H9 (cell line): ENCODE measurements at regions not wholly inside any gene's neighbourhood (a gene's known extent, or its start where the extent isn't known, plus 50 kb on each side); places are given as distances from the start of the nearest gene placed in this dataset.

Experiments used
- DNase-seq: peaks from one replicate; pipeline ENCODE4 v3.0.0-alpha.2; 2017
- H2AFZ ChIP-seq: one replicate; pipeline ENCODE4 v1.6.1; 2013; ENCODE audit warnings: mild to moderate bottlenecking, low read length, control low read depth, moderate library complexity
- H2AK5ac ChIP-seq: 2 replicates; pipeline ENCODE4 v1.6.1; 2013; ENCODE audit warnings: low read length, control low read depth, mixed read lengths; ENCODE audit not compliant: insufficient read length
- H2BK120ac ChIP-seq: one replicate; pipeline ENCODE4 v1.6.1; 2013; ENCODE audit warnings: low read depth, mild to moderate bottlenecking, low read length, control low read depth, inconsistent platforms; ENCODE audit not compliant: poor library complexity, severe bottlenecking
- H2BK12ac ChIP-seq: 2 replicates; pipeline ENCODE4 v1.6.1; 2013; ENCODE audit warnings: low read length, control low read depth, mixed read lengths, low read depth; ENCODE audit not compliant: insufficient read length
- H2BK15ac ChIP-seq: 2 replicates; pipeline ENCODE4 v1.6.1; 2013; ENCODE audit warnings: low read depth, low read length, control low read depth
- H2BK20ac ChIP-seq: one replicate; pipeline ENCODE4 v1.6.1; 2013; ENCODE audit warnings: low read depth, mild to moderate bottlenecking, low read length, control low read depth, inconsistent platforms; ENCODE audit not compliant: poor library complexity, severe bottlenecking
- H2BK5ac ChIP-seq: 2 replicates; pipeline ENCODE4 v1.6.1; 2013; ENCODE audit warnings: low read length, control low read depth, mixed read lengths; ENCODE audit not compliant: insufficient read length
- H3K14ac ChIP-seq: 2 replicates; pipeline ENCODE4 v1.6.1; 2013; ENCODE audit warnings: low read length, control low read depth; ENCODE audit not compliant: insufficient read depth
- H3K18ac ChIP-seq: 2 replicates; pipeline ENCODE4 v1.6.1; 2013; ENCODE audit warnings: low read depth, mild to moderate bottlenecking, mixed read lengths, low read length, control low read depth; ENCODE audit not compliant: insufficient read length
- H3K23ac ChIP-seq: 2 replicates; pipeline ENCODE4 v1.6.1; 2013; ENCODE audit warnings: low read length, control low read depth, mixed read lengths, low read depth; ENCODE audit not compliant: insufficient read length
- H3K23me2 ChIP-seq: 2 replicates; pipeline ENCODE4 v1.6.1; 2013; ENCODE audit warnings: low read depth, mild to moderate bottlenecking, mixed read lengths, low read length, control low read depth; ENCODE audit not compliant: insufficient read length, poor library complexity, severe bottlenecking
- H3K27ac ChIP-seq: 2 replicates; pipeline ENCODE4 v1.5.1; 2013; ENCODE audit warnings: low read length, control low read depth, mixed read lengths, low read depth; ENCODE audit not compliant: insufficient read length
- H3K27me3 ChIP-seq: 2 replicates; pipeline ENCODE4 v1.6.1; 2013; ENCODE audit warnings: low read length, control low read depth, inconsistent platforms; ENCODE audit not compliant: insufficient read depth
- H3K4ac ChIP-seq: 2 replicates; pipeline ENCODE4 v1.6.1; 2013; ENCODE audit warnings: low read depth, mild to moderate bottlenecking, control low read depth, inconsistent platforms, low read length, moderate library complexity
- H3K4me1 ChIP-seq: 2 replicates; pipeline ENCODE4 v1.6.1; 2013; ENCODE audit warnings: low read length, control low read depth, inconsistent platforms; ENCODE audit not compliant: insufficient read depth
- H3K4me2 ChIP-seq: 2 replicates; pipeline ENCODE4 v1.6.1; 2013; ENCODE audit warnings: low read length, control low read depth, mixed read lengths; ENCODE audit not compliant: insufficient read length, insufficient read depth
- H3K56ac ChIP-seq: 2 replicates; pipeline ENCODE4 v1.6.1; 2013; ENCODE audit warnings: low read depth, mild to moderate bottlenecking, mixed read lengths, low read length, control low read depth; ENCODE audit not compliant: insufficient read length
- H3K79me1 ChIP-seq: 2 replicates; pipeline ENCODE4 v1.6.1; 2013; ENCODE audit warnings: low read depth, mild to moderate bottlenecking, moderate library complexity, low read length, control low read depth, inconsistent platforms; ENCODE audit not compliant: insufficient read depth, poor library complexity, severe bottlenecking
- H3K79me2 ChIP-seq: 2 replicates; pipeline ENCODE4 v1.6.1; 2013; ENCODE audit warnings: low read length, control low read depth, inconsistent platforms; ENCODE audit not compliant: insufficient read depth
- H3K9ac ChIP-seq: 2 replicates; pipeline ENCODE4 v1.6.1; 2013; ENCODE audit warnings: low read length, control low read depth, mixed read lengths; ENCODE audit not compliant: insufficient read length; ENCODE audit errors: extremely low read depth
- H3K9me3 ChIP-seq: one replicate; pipeline ENCODE4 v1.6.1; 2013; ENCODE audit warnings: low read depth, low read length, inconsistent platforms; ENCODE audit not compliant: control insufficient read depth
- H3T11ph ChIP-seq: one replicate; pipeline ENCODE4 v1.6.1; 2013; ENCODE audit warnings: mild to moderate bottlenecking, low read length, control low read depth, inconsistent platforms
- H4K20me1 ChIP-seq: one replicate; pipeline ENCODE4 v1.6.1; 2013; ENCODE audit not compliant: control insufficient read depth, insufficient read length, insufficient read depth
- H4K5ac ChIP-seq: 2 replicates; pipeline ENCODE4 v1.6.1; 2013; ENCODE audit warnings: low read depth, mild to moderate bottlenecking, mixed read lengths, low read length, control low read depth; ENCODE audit not compliant: insufficient read length
- H4K8ac ChIP-seq: replicated peaks from 2 replicates; pipeline ENCODE4 v1.6.1; 2013; ENCODE audit warnings: low read length, control low read depth, mixed read lengths, low read depth; ENCODE audit not compliant: insufficient read length
- H4K91ac ChIP-seq: 2 replicates; pipeline ENCODE4 v1.6.1; 2013; ENCODE audit warnings: low read depth, mild to moderate bottlenecking, moderate library complexity, mixed read lengths, low read length, control low read depth; ENCODE audit not compliant: insufficient read length
- H3K27ac Mint-ChIP-seq, 3 experiments: 2 replicates in 2 of 3; 3 replicates in 1 of 3; pipeline ENCODE4 v1.8.0; 2020 to 2021; ENCODE audit warnings: mixed read lengths in 3 of 3, mild to moderate bottlenecking in 1 of 3, moderate library complexity in 1 of 3
- H3K27me3 Mint-ChIP-seq: 2 replicates; pipeline ENCODE4 v1.8.0; 2021; ENCODE audit warnings: low read depth, mild to moderate bottlenecking, moderate library complexity, mixed read lengths
- H3K36me3 Mint-ChIP-seq, 3 experiments: 2 replicates in 2 of 3; 3 replicates in 1 of 3; pipeline ENCODE4 v1.8.0; 2020 to 2021; ENCODE audit warnings: low read depth in 3 of 3, mixed read lengths in 3 of 3; ENCODE audit not compliant: insufficient read depth in 1 of 3
- H3K4me1 Mint-ChIP-seq, 2 experiments: 2 replicates each; pipeline ENCODE4 v1.8.0; 2020; ENCODE audit warnings: mixed read lengths in 2 of 2
- H3K4me3 Mint-ChIP-seq, 2 experiments: 2 replicates in 1 of 2; 3 replicates in 1 of 2; pipeline ENCODE4 v1.8.0; 2020 to 2021; ENCODE audit warnings: mild to moderate bottlenecking in 2 of 2, mixed read lengths in 2 of 2, moderate library complexity in 1 of 2
- H3K9me3 Mint-ChIP-seq, 2 experiments: 2 replicates in 1 of 2; 3 replicates in 1 of 2; pipeline ENCODE4 v1.8.0; 2020; ENCODE audit warnings: mild to moderate bottlenecking in 2 of 2, mixed read lengths in 2 of 2, moderate library complexity in 1 of 2
- CTCF ChIP-seq: fragments of 200-600 bp; sonication (generic); conservative IDR thresholded peaks from 3 replicates; pipeline ENCODE4 v1.8.0; 2021; ENCODE audit warnings: antibody characterized with exemption, mild to moderate bottlenecking
- WGBS: extraction: QIAGEN DNeasy Blood & Tissue Kit; methylation state at CpG from one replicate; pipeline ENCODE4 v1.1.7; 2013; ENCODE audit warnings: missing lambda C conversion rate, low lambda C conversion rate, mixed read lengths; ENCODE audit not compliant: insufficient read length; ENCODE audit errors: extremely low coverage; 5-methylcytosine and 5-hydroxymethylcytosine counted together

DNA sequence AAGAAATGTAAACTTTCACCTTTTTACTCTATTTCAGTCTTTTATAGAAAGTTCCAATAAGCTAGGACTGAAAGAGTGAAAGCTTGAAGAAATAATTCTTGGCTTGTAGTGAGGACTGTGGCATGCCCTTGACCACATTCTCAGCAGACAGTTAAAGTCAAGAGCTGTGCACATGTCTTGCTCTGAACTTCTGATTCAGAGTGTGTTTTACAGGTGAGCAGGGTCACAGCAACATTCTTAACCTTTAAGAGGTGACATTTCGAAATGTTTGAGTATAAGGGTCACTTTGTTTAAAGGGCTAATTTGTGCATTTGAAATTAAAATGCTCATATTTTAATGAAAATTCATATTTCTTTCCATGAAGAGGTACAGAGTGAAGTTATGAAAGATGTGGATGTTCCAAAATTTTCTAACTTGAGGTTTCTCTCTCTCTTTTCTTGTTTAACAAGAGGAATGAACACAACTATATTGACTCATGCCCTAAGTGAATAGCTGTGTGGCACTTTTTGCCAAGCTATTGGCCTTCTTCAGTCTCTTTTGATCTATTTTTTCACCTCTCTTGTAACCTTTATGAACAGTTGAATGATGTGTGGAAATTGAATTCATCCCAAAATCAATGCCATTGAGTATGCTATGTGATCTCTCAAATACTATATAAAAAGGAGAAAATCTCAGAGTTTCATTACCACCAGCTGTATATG lies 918.1 kb downstream of the ADGRL2 start:
- Histone ChIP-seq H4K20me1 (no peaks in the 10 kb centered on the region), H2AK5ac (no peak overlapping the region), H4K91ac (no peak overlapping the region), H2BK20ac (no peak overlapping the region), H4K5ac (no peak overlapping the region), H3K9me3 (no peaks in the 10 kb centered on the region), H3K4ac (no peak overlapping the region), H2AFZ (no peak overlapping the region), H3K79me1 (no peaks in the 10 kb centered on the region), H3K18ac (no peak overlapping the region), H2BK5ac (no peak overlapping the region), H4K8ac (no peak overlapping the region), H3K4me2 (no peak overlapping the region), H3K4me1 (no peaks in the 10 kb centered on the region), H3K79me2 (no peaks in the 10 kb centered on the region), H3K56ac (no peak overlapping the region), H2BK12ac (no peak overlapping the region), H3K27ac (no peak overlapping the region), H3K14ac (no peak overlapping the region), H3K23me2 (no peaks in the 10 kb centered on the region), H3T11ph (no peak overlapping the region), H3K9ac (no peak overlapping the region), H2BK15ac (no peak overlapping the region), H3K23ac (no peak overlapping the region), H2BK120ac (no peak overlapping the region), H3K27me3 (no peaks in the 10 kb centered on the region)
- no peak for DNase-seq
- Mint-ChIP-seq H3K27me3 (no peaks in the 10 kb centered on the region), H3K9me3 (no peaks in the 10 kb centered on the region; a peak in 2 of 5 replicates), H3K36me3 (peaks cover 0 to 4% (median 0%) of the 10 kb centered on the region in 3 experiments; a peak in 2 of 7 replicates), H3K4me3 (no peak overlapping the region), H3K27ac (no peak overlapping the region), H3K4me1 (no peaks in the 10 kb centered on the region)
- WGBS, result no CpG with 5 or more reads among the region's 1 CpG
- TF ChIP-seq CTCF, result no peak
